Activated T-helper 1 cell treated with anti-CD3 and anti-CD28 coated beads, Interleukin-12 subunit alpha, Interleukin-12 subunit beta, Interleukin-2, Interleukin-4 antibody, amounts not matched to agents 30 ng/mL and 10 ng/mL and 1 ng/mL, durations not matched to agents 14 hours and 24 hours and 36 hours (primary cell): ENCODE measurements at regions not wholly inside any gene's neighbourhood (a gene's known extent, or its start where the extent isn't known, plus 50 kb on each side); places are given as distances from the start of the nearest gene placed in this dataset.

Source experiments
- DNase-seq: peaks from one replicate; pipeline ENCODE4 v3.0.0; 2021; ENCODE audit warnings: low spot score
- H3K27ac Mint-ChIP-seq: one replicate; pipeline ENCODE4 v1.8.0; 2021; ENCODE audit warnings: mild to moderate bottlenecking, mixed read lengths
- H3K27me3 Mint-ChIP-seq: one replicate; pipeline ENCODE4 v1.8.0; 2022; ENCODE audit warnings: mild to moderate bottlenecking, moderate library complexity, mixed read lengths; ENCODE audit not compliant: insufficient read depth
- H3K36me3 Mint-ChIP-seq: one replicate; pipeline ENCODE4 v1.8.0; 2021; ENCODE audit warnings: low read depth, mixed read lengths
- H3K4me1 Mint-ChIP-seq: one replicate; pipeline ENCODE4 v1.8.0; 2021; ENCODE audit warnings: low read depth, mixed read lengths
- H3K4me3 Mint-ChIP-seq: one replicate; pipeline ENCODE4 v1.8.0; 2021; ENCODE audit warnings: mild to moderate bottlenecking, moderate library complexity, mixed read lengths
- H3K9me3 Mint-ChIP-seq: one replicate; pipeline ENCODE4 v1.8.0; 2021; ENCODE audit warnings: mixed read lengths
- intact Hi-C: fragments of 100-400 bp; cut with micrococcal nuclease; formaldehyde crosslinking; loops from one replicate; pipeline ENCODE4 v1.15.1; 2024

DNA sequence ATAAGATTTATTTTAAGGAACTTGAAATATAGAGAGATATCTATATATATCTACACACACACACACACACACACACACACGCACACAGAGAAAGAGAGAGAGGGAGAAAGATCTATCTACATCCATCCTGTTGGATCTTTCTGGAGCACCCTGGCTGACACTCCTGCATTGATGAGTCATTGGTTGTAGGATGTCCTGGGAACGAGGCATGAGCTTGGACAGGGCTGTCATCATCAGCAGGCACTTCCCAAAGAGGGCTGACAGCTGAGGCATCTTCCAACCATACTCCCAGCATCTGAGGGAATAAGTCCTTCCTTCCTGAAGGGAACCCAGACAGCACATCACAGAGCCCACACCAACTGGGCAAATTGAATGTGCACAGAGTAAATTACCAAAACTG lies 99.1 kb upstream of the ERG start:
- Mint-ChIP-seq H3K9me3 (no peaks in the 10 kb centered on the region), H3K4me3 (no peak overlapping the region), H3K27ac (no peak overlapping the region), H3K27me3 (peaks cover 4% of the 10 kb centered on the region), H3K36me3 (no peaks in the 10 kb centered on the region), H3K4me1 (no peaks in the 10 kb centered on the region)
- no peak for DNase-seq
- intact Hi-C loops: no loop called here

DNA sequence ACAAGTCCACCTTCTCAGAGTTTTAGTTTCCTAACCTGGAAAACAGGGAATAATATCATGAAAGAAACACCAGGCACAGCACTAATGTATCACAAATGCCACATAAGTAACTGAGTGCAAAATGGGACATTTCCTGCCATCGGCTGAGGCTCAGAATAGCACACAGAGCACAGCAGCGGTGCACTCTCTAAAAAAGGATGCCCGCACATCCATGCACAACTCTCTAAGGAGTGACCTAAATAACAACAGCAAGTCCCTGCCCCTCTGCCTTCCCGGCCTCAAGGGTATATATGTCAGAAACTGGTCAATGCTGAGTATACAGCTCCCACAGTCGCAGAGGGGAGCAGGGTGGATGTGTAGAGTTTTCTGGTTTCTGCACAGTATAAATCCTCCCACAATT lies 100.1 kb upstream of the ERG start:
- Mint-ChIP-seq H3K27me3 (peaks cover 4% of the 10 kb centered on the region), H3K9me3 (no peaks in the 10 kb centered on the region), H3K4me3 (no peak overlapping the region), H3K27ac (no peak overlapping the region), H3K36me3 (no peaks in the 10 kb centered on the region), H3K4me1 (no peaks in the 10 kb centered on the region)
- DNase-seq: no peak
- intact Hi-C loops: no loop called here

- no peak overlapping the region for H3K27ac Mint-ChIP-seq
- no peak overlapping the region for H3K4me3 Mint-ChIP-seq
- no peaks in the 10 kb centered on the region for H3K4me1 Mint-ChIP-seq
- H3K27me3 Mint-ChIP-seq: peaks cover 4% of the 10 kb centered on the region
- no peak for DNase-seq
- H3K36me3 Mint-ChIP-seq: no peaks in the 10 kb centered on the region
- H3K9me3 Mint-ChIP-seq: no peaks in the 10 kb centered on the region
- intact Hi-C loops: no loop called here
Measured at GRCh38 chr21:38599381-38599975, 101.2 kb upstream of the ERG start.

GRCh38 chr21:38600106-38600505 lies 101.8 kb upstream of the ERG start:
- H3K36me3 Mint-ChIP-seq: no peaks in the 10 kb centered on the region
- no peak for DNase-seq
- no peaks in the 10 kb centered on the region for H3K4me1 Mint-ChIP-seq
- H3K27me3 Mint-ChIP-seq: peaks cover 4% of the 10 kb centered on the region
- no peak overlapping the region for H3K27ac Mint-ChIP-seq
- intact Hi-C loops: no loop called here
- no peaks in the 10 kb centered on the region for H3K9me3 Mint-ChIP-seq
- no peak overlapping the region for H3K4me3 Mint-ChIP-seq

DNA sequence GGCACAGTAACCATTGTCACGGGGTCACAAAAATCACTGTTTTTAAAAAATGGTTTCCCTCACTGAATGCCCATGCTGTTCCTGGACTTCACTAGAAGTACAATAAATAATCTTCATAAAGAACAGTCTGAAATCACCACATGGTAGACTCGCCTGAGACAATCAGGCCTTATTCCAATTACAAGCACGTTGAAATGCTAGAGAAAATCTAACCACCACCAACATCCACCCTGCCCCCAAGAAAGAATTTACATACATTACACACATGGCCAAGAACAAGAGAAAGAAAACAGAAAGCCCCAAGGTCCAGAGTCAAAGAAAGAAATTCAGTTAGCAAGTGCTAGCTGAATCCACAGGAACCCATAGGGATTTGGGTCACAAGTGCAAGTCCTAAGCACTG lies 107.0 kb upstream of the ERG start:
- Mint-ChIP-seq H3K4me3 (no peak overlapping the region), H3K27ac (no peak overlapping the region), H3K4me1 (no peaks in the 10 kb centered on the region), H3K9me3 (no peaks in the 10 kb centered on the region), H3K36me3 (no peaks in the 10 kb centered on the region), H3K27me3 (peaks cover 6% of the 10 kb centered on the region)
- no peak for DNase-seq
- intact Hi-C loops: no loop called here

GRCh38 chr21:38609580-38609979 lies 111.3 kb upstream of the ERG start:
- no peak overlapping the region for H3K27ac Mint-ChIP-seq
- H3K36me3 Mint-ChIP-seq: no peaks in the 10 kb centered on the region
- no peaks in the 10 kb centered on the region for H3K9me3 Mint-ChIP-seq
- H3K27me3 Mint-ChIP-seq: peaks cover 2% of the 10 kb centered on the region
- H3K4me3 Mint-ChIP-seq: no peak overlapping the region
- intact Hi-C loops: no loop called here
- no peak for DNase-seq
- H3K4me1 Mint-ChIP-seq: no peaks in the 10 kb centered on the region

GRCh38 chr21:38610623-38611251 lies 112.5 kb upstream of the ERG start:
- H3K4me1 Mint-ChIP-seq: no peaks in the 10 kb centered on the region
- no peaks in the 10 kb centered on the region for H3K36me3 Mint-ChIP-seq
- H3K27me3 Mint-ChIP-seq: peaks cover 2% of the 10 kb centered on the region
- intact Hi-C loops: no loop called here
- DNase-seq: no peak
- H3K4me3 Mint-ChIP-seq: no peak overlapping the region
- H3K9me3 Mint-ChIP-seq: no peaks in the 10 kb centered on the region
- no peak overlapping the region for H3K27ac Mint-ChIP-seq

DNA sequence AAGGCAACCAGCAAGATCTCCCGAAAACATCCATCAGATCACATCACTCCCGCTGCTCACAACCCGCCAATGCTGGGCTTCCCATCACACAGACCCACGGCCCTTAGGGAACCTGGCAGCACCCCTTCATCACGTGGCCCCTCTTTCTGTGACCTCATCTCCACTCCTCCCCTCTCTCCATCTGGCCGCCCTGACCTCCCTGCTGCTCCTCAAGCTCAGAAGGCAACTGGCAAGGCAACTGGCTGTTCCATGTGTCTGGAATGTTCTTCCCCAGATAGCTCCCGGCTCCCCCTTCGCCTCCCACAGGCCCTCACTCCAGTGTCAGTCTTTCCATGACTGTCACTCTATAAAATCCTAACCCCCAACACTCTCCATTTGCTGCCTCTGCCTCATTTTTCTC lies 113.0 kb upstream of the ERG start:
- peaks cover 2% of the 10 kb centered on the region for H3K27me3 Mint-ChIP-seq
- no peaks in the 10 kb centered on the region for H3K9me3 Mint-ChIP-seq
- no peaks in the 10 kb centered on the region for H3K36me3 Mint-ChIP-seq
- H3K4me1 Mint-ChIP-seq: no peaks in the 10 kb centered on the region
- intact Hi-C loops: no loop called here
- no peak for DNase-seq
- no peak overlapping the region for H3K4me3 Mint-ChIP-seq
- H3K27ac Mint-ChIP-seq: no peak overlapping the region

DNA sequence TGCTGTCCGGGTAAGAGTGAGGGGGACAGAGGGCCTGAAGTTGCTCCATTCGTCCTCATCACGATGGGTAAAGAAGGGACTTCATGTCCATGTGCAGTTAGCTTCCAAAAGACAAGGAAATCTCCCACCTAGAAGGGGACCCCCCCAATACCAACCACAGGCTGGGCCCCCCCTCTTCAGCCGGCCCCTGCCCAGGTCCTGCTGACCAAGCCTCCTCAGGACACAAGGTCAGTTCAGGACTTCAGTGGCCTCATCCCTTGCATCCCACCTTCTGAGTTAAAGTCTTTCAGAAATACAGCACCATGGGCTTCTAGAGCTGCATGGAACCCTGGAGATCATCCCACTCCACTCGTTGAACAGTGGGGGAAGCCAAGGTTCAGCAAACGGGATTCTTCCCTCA lies 115.4 kb upstream of the ERG start:
- Mint-ChIP-seq H3K4me3 (no peak overlapping the region), H3K27me3 (no peaks in the 10 kb centered on the region), H3K36me3 (no peaks in the 10 kb centered on the region), H3K4me1 (no peaks in the 10 kb centered on the region), H3K9me3 (peaks cover 3% of the 10 kb centered on the region), H3K27ac (no peak overlapping the region)
- intact Hi-C loops: no loop called here
- no peak for DNase-seq

- Mint-ChIP-seq H3K4me3 (no peak overlapping the region), H3K9me3 (peaks cover 3% of the 10 kb centered on the region), H3K4me1 (no peaks in the 10 kb centered on the region), H3K36me3 (no peaks in the 10 kb centered on the region), H3K27ac (no peak overlapping the region), H3K27me3 (no peaks in the 10 kb centered on the region)
- intact Hi-C loops: no loop called here
- DNase-seq: no peak
Measured at GRCh38 chr21:38614558-38614957, 116.3 kb upstream of the ERG start.

DNA sequence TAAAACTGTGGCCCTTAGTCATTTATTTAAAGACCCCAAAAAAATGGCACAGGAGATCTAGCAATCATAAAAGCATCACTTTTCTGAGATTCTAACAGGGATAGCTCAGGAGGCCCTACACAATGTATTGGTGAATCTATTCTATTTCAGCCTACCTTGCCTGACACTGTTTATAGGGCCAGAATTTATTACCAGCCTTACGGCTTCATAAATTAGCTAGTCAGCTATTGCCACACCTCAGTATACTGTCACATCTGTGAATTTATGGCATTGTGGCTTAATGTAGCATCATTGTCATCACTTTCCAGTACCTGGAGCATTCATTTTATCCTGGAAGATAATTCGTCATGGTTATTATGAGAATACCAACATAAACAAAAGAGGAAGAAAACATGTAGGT lies 121.2 kb upstream of the ERG start:
- intact Hi-C loops: no loop called here
- H3K27me3 Mint-ChIP-seq: no peaks in the 10 kb centered on the region
- H3K9me3 Mint-ChIP-seq: peaks cover 3% of the 10 kb centered on the region
- no peak for DNase-seq
- H3K27ac Mint-ChIP-seq: no peak overlapping the region
- H3K4me3 Mint-ChIP-seq: no peak overlapping the region
- no peaks in the 10 kb centered on the region for H3K36me3 Mint-ChIP-seq
- no peaks in the 10 kb centered on the region for H3K4me1 Mint-ChIP-seq

DNA sequence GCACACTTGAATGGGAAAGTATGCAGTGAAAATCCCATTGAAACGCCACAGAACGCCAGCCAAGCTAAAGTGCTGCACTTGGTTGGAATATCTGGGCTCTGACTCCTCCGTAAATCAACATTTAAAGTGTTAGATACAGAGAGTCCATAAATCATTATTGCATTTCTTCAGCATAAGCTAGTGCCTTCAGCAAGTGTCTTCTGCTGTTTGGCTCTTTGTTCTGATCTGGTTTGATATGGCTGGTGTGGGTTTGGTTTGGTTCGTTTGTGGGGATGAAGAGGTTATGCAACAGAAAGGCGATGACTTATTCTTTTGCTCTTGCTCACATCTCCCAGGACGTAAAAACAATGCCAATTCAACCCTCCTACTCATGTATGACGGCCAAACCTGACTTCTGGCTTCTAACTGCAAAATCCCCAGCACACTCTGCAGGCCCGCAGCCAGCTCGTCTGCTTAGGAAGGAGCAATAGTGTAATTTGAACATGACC lies 121.8 kb upstream of the ERG start:
- intact Hi-C loops: no loop called here
- H3K4me1 Mint-ChIP-seq: no peaks in the 10 kb centered on the region
- peaks cover 3% of the 10 kb centered on the region for H3K9me3 Mint-ChIP-seq
- H3K27me3 Mint-ChIP-seq: no peaks in the 10 kb centered on the region
- no peak overlapping the region for H3K4me3 Mint-ChIP-seq
- H3K27ac Mint-ChIP-seq: no peak overlapping the region
- no peak for DNase-seq
- H3K36me3 Mint-ChIP-seq: no peaks in the 10 kb centered on the region

DNA sequence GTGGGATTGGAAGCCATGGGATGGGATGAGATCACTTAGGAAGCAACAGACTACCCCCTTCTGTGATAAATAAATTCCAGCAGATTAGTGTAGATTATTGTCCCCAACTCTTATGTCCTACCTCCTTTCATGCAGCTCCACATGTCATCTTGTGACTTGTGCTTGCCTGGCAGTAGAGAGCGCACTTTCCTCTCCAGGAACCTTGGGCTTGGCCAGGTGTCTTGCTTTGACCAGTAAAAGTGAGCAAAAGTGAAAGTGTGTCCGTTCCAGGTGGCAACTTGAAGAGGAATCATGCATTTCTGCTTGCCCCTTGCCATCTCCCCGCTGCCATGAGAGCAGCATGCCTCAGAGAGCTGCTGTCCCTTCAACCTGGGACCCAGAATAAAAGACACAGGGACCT lies 122.9 kb upstream of the ERG start:
- intact Hi-C loops: no loop called here
- H3K4me3 Mint-ChIP-seq: no peak overlapping the region
- no peak for DNase-seq
- no peaks in the 10 kb centered on the region for H3K4me1 Mint-ChIP-seq
- no peaks in the 10 kb centered on the region for H3K27me3 Mint-ChIP-seq
- H3K36me3 Mint-ChIP-seq: no peaks in the 10 kb centered on the region
- H3K27ac Mint-ChIP-seq: no peak overlapping the region
- H3K9me3 Mint-ChIP-seq: peaks cover 3% of the 10 kb centered on the region
